DLD1 (cell line): ENCODE measurements at regions not wholly inside any gene's neighbourhood (a gene's known extent, or its start where the extent isn't known, plus 50 kb on each side); places are given as distances from the start of the nearest gene placed in this dataset.

ENCODE experiments used
- in situ Hi-C: cut with HindIII; loops from 2 replicates; pipeline ENCODE4 v1.10.0; 2017; ENCODE audit warnings: low sequenced_read_pairs

GRCh38 chr20:52593654-52594053 is 378.5 kb upstream of the TSHZ2 start:
- in situ Hi-C loops, result no loop called here

- in situ Hi-C loops, result no loop called here
Observed at GRCh38 chr20:52592567-52592966, 379.6 kb upstream of the TSHZ2 start.

DNA sequence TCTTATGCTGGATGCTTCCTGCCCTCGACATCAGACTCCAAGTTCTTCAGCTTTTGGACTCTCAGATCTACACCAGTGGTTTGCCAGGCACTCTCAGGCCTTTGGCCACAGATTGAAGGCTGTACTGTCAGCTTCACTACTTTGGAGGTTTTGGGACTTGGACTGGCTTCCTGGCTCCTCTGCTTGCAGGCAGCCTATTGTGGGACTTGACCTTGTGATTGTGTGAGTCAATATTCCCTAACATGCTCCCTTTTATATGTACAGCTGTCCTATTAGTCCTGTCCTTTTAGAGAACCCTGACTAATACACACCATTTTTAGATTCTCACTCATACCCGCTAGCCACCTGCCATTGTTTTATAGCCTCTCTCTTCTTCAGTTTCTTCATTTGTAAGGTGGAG is 382.1 kb upstream of the TSHZ2 start:
- in situ Hi-C loops, result no loop called here

GRCh38 chr20:52589251-52589812 is 382.8 kb upstream of the TSHZ2 start:
- in situ Hi-C loops, result no loop called here

DNA sequence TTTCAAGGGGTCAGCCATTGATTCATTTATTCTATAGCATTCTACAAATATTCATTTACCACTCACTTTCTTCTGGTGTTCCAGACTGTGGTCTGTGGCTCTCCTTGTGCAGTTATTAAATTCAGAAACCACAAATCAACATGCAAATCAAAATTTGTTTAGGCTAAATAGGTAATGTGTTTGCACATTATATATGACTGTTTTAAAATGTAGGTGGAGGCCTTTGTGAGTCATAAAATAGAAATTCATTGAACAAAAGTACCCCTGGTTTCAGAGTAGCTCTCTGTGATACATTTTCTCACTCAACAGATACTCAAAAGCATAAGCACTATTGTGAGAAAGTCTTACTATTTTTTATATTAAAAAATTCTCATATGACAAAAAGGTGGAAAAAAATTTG is 385.5 kb upstream of the TSHZ2 start:
- in situ Hi-C loops, result no loop called here

GRCh38 chr20:52585333-52585732 is 386.8 kb upstream of the TSHZ2 start:
- in situ Hi-C loops, result no loop called here

- in situ Hi-C loops, result no loop called here
Observed at GRCh38 chr20:52578559-52578958, 387.0 kb upstream of the ZFP64 start.

DNA sequence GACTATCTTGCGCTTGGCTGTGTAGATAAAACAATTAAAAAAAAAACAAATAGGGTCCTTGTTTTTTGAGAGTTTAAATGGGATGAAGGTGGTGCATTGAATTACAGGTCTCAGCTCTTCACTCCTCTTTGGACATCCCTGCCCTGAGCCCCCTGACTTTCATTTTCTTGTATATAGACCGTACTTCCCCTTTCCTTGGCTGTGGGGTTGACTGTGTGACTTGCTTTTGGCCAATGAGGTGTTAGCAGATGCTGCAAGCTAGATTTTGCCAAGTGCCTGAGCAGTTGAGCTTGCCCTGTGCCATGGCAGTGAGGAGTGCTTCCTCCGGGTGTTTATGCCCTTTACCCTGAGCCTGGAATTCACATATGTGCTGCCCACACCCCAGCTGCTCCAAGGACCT is 386.1 kb upstream of the ZFP64 start:
- in situ Hi-C loops, result no loop called here

- in situ Hi-C loops, result no loop called here
Observed at GRCh38 chr20:52572687-52573086, 381.1 kb upstream of the ZFP64 start.

DNA sequence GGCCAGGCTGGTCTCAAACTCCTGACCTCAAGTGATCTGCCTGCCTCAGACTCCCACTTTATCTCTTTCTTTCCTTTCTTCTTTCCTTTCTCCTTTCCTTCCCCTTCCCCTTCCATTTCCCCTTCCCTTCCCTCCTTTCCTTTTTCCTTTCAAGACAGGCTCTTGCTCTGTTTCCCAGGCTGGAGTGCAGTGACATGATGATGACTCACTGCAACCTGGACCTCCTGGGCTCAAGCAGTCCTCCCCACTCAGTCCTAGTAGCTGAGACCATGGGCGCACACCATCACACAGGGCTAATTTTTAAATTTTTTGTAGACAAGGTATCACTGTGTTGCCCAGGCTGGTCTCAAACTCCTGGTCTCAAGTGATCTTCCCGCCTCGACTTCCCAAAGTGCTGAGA is 377.6 kb upstream of the ZFP64 start:
- in situ Hi-C loops, result no loop called here

DNA sequence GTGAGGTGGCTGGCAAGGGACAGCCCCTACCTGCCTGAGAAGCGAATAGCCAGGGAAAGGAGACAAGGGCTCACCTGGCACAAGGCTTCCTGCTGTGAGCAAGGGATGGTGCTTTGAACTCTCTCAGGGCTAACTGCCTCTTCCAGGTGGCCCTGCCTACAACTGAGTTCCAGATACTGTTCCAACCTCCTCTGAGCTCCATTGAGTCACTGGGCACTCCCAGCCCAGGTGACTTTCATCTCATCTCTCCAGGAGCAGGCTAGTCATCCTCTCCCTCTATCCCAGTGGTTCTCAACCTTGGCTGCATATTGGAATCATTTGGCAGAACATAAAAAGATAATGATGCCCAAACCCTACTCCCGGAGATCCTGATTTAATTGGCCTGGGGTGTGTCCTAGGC is 374.0 kb upstream of the ZFP64 start:
- in situ Hi-C loops, result no loop called here

GRCh38 chr20:52564594-52564993 is 373.0 kb upstream of the ZFP64 start:
- in situ Hi-C loops, result no loop called here

GRCh38 chr20:52552181-52552872 is 360.7 kb upstream of the ZFP64 start:
- in situ Hi-C loops, result no loop called here

GRCh38 chr20:52542131-52542530 is 350.6 kb upstream of the ZFP64 start:
- in situ Hi-C loops, result no loop called here

- in situ Hi-C loops, result no loop called here
Observed at GRCh38 chr20:52540509-52540908, 348.9 kb upstream of the ZFP64 start.

DNA sequence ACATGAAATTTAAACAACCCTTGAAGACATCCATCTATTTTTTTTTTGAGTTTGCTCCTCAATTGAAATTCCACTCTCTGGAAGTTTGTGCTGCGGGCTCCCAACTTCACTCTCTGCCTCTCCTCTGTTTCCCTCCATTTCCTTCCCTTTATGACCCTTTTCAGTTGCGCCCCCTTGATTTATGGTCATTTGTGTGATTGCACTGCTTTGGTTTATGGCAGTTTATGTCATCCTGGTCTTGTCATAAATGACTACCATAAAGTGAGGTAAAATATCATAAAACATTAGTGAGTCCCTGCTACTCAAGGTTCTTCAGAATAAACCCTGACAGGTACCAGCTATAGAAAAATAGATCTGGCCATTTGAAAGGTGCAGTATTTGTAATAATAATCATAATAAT is 348.3 kb upstream of the ZFP64 start:
- in situ Hi-C loops, result no loop called here

- in situ Hi-C loops, result no loop called here
Observed at GRCh38 chr20:52536841-52537400, 345.3 kb upstream of the ZFP64 start.

DNA sequence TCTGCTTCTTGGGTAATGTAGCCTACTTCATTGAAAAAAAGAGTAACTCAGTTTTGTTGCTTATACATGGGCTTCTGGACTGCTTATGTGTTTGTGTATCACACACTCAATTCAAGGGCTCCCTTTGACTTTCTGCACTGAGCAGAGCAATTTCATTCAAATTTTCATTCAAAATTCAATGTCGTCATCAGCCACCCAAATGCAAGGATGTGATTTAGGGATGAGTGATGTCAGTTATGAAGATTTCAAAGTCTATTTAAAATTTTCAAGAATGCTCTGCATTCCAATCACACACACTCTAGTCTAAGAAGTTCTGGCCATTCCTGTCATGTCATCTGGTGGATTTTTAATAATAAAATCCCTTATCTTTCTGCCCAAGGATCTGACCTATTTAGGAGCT is 344.5 kb upstream of the ZFP64 start:
- in situ Hi-C loops, result no loop called here

- in situ Hi-C loops, result no loop called here
Observed at GRCh38 chr20:52534616-52535015, 343.0 kb upstream of the ZFP64 start.

DNA sequence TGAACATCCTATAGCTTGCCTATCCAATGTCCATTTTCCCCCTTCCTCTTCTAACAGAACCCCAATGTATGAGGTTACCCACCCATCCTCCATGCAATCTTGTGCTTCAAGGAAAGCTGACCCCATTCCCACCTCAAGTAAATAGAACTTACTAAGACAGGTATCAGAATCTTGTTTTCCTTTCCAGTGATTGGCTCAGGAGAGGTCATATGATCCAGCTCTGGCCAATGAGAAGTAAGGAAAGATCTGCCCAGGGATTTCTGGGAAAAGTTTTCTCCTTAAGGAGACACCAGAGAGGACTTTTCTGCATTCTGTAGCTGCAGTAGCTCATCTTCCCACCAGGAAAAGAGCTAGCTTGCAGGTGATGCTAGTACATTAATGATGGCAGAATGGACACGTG is 341.8 kb upstream of the ZFP64 start:
- in situ Hi-C loops, result no loop called here

DNA sequence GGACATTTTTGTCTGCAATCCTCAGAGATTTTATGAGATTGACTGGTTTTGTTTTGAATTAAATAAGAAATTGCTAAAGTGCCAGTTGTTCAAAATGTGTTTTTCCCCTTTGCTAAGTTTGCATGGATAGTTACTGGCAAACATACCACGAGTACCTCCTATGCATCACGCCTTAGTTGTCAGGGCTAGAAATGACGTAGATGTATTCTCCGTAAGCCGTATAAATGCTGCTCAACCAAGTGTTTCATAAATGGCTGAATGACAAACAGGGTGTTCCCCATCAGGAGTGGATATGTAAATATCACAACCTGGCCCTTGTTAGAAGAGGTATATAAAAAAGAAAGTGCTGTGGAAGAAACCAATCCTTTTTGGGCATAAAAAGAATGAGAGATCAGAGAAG is 341.1 kb upstream of the ZFP64 start:
- in situ Hi-C loops, result no loop called here

- in situ Hi-C loops, result no loop called here
Observed at GRCh38 chr20:52530571-52530970, 339.0 kb upstream of the ZFP64 start.

- in situ Hi-C loops, result no loop called here
Observed at GRCh38 chr20:52529826-52530225, 338.2 kb upstream of the ZFP64 start.
